Inflammatory macrophage treated with lipopolysaccharide for 4 hours (primary cell): ENCODE measurements at regions not wholly inside any gene's neighbourhood (a gene's known extent, or its start where the extent isn't known, plus 50 kb on each side); places are given as distances from the start of the nearest gene placed in this dataset.

Source experiments
- DNase-seq: peaks from one replicate; pipeline ENCODE4 v3.0.0-alpha.2; 2020

- no peak for DNase-seq
Observed at GRCh38 chr12:125376422-125376821, 311.2 kb downstream of the AACS start.

- DNase-seq, result no peak
Observed at GRCh38 chr12:125377093-125377492, 311.9 kb downstream of the AACS start.

GRCh38 chr12:125381373-125381772 lies 316.1 kb downstream of the AACS start:
- DNase-seq, result no peak

- DNase-seq, result no peak
Observed at GRCh38 chr12:125382926-125383325, 317.7 kb downstream of the AACS start.

- no peak for DNase-seq
Observed at GRCh38 chr12:125386652-125387051, 321.4 kb downstream of the AACS start.

GRCh38 chr12:125387206-125387605 lies 322.0 kb downstream of the AACS start:
- DNase-seq, result no peak

GRCh38 chr12:125389061-125389697 lies 323.9 kb downstream of the AACS start:
- no peak for DNase-seq

- DNase-seq, result no peak
Observed at GRCh38 chr12:125393569-125393968, 328.3 kb downstream of the AACS start.

- DNase-seq, result no peak
Observed at GRCh38 chr12:125395583-125396215, 330.5 kb downstream of the AACS start.

- DNase-seq, result no peak
Observed at GRCh38 chr12:125399489-125399888, 334.3 kb downstream of the AACS start.

GRCh38 chr12:125402874-125403789 lies 337.9 kb downstream of the AACS start:
- DNase-seq, result peak; percentile 34

GRCh38 chr12:125403843-125404242 lies 338.6 kb downstream of the AACS start:
- DNase-seq, result no peak

- DNase-seq, result no peak
Observed at GRCh38 chr12:125406131-125406530, 340.9 kb downstream of the AACS start.

- DNase-seq, result no peak
Observed at GRCh38 chr12:125408718-125409117, 343.5 kb downstream of the AACS start.

- DNase-seq, result no peak
Observed at GRCh38 chr12:125412506-125412905, 347.3 kb downstream of the AACS start.

- no peak for DNase-seq
Observed at GRCh38 chr12:125417446-125417845, 352.2 kb downstream of the AACS start.

- no peak for DNase-seq
Observed at GRCh38 chr12:125418902-125419564, 353.8 kb downstream of the AACS start.

- DNase-seq, result no peak
Observed at GRCh38 chr12:125424909-125425308, 359.7 kb downstream of the AACS start.

GRCh38 chr12:125431516-125431915 lies 366.3 kb downstream of the AACS start:
- no peak for DNase-seq

- DNase-seq, result no peak
Observed at GRCh38 chr12:125434131-125434530, 368.9 kb downstream of the AACS start.

- DNase-seq, result no peak
Observed at GRCh38 chr12:125434936-125435443, 369.8 kb downstream of the AACS start.

- no peak for DNase-seq
Observed at GRCh38 chr12:125435871-125436270, 370.6 kb downstream of the AACS start.

GRCh38 chr12:125436686-125437085 lies 371.5 kb downstream of the AACS start:
- DNase-seq, result no peak
